G401 (cell line): ENCODE measurements at regions not wholly inside any gene's neighbourhood (a gene's known extent, or its start where the extent isn't known, plus 50 kb on each side); places are given as distances from the start of the nearest gene placed in this dataset.
"Not testable (repeated sequence)": the region's sequence is repeated elsewhere in the genome, so short reads cannot be mapped to it uniquely, and the experiment has no call there.

ENCODE experiments used
- DNase-seq: peaks from one replicate; pipeline ENCODE4 v3.0.0-alpha.2; 2015; ENCODE audit warnings: low spot score
- in situ Hi-C: cut with HindIII; loops from 2 replicates; pipeline ENCODE4 v1.10.0; 2016; ENCODE audit warnings: low sequenced_read_pairs, mixed read lengths

DNA sequence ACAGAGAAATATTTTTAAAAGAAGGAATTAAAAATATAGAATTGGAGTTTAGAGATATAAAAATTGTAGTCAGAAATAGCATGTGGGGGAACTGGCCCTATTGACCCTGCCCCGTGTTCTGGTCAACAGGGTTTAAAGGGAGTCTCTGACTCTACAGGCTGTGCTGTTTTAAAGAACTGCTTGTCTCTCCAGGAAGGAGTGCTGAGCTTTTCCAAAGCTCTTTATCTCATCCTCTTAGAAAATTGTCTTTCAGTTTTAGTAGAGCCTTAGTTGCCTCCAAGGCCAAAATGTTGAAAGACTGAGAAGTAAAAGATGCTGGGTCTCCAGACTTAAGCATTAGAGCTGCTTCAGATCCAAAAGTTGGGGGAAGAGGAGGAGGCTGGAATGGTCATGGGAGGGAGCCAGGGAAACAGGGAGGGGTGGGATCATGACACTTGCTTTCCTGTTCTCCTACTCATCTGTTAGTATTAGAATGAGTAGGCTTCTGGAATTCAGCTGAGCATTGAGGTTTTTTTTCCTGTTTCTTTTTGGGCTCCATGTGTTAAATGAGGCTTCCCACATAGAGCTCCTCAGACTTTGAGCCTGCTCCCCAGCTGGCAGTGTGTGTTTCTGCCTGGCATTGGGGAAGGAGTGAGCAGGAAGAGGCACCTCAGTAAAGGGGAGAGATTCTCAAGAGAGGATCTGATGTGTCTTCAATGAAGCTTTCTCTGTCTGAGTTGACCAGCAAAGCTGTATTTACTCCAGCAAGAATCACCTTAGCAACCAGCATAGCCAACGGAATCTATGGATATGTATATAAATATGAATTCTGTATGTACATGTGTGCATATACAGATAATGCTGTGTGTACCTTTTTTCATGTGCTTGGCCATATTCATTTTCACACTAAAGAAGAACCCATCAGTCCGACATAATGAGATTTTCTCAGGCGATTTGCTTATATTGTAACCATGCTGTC, 186.8 kb upstream of the FBXO11 start:
- DNase-seq: no peak
- in situ Hi-C loops: no loop called here

DNA sequence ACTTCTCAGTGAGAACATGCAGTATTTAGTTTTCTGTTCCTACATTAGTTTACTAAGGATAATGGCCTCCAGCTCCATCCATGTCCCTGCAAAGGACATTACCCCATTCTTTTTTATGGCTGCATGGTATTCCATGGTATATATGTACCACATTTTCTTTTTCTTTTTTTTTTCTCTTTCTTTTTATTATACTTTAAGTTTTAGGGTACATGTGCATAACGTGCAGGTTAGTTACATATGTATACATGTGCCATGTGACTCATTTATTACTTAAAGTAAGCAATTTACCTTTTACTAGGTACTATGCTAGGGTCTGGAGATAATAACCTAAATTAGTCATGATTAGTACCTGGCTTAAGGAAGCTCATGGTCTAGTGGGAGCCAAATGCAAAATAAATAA, 190.5 kb upstream of the FBXO11 start:
- in situ Hi-C loops, DNase-seq: not testable (repeated sequence)

DNA sequence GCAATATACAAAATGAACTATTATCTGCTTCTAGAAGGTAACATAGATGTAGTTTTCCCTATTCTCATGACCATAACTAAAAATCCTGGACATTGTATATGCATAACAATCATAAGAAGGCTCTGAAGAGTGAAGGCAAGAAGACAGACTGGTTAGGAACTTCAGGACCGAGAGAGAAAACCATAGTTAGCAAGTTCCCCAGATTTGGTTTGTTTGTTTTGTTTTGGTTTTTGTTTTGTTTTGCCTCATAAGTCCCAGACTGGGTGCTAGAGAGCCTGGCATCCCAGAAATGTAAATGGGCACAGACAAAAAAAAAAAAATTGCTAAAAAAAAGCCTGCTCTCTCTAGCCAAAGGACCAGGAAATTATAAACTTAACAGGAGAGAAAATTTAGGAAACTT, 192.2 kb upstream of the FBXO11 start:
- DNase-seq: no peak

DNA sequence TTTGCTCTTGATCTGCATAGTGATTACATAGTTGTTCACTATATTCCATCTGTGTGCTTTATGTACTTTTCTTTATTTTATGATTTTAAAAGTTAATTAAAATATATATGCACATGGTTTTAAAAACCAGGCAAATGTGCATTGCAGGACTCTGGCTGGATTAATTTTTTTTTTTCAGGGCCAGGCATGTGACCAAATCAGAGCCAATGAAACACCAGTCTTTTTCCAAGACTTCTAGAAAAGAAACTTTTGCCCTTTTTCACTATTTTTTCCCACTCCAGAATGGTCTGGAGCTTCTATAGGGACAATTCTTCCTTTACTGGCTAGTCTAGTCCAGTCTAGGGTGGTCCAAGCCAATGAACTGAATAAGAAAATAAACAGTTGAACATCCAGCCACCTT, 198.1 kb upstream of the FBXO11 start:
- no peak for DNase-seq
- in situ Hi-C loops: no loop called here

More for the DNA sequence above, 192.2 kb upstream of the FBXO11 start:
- in situ Hi-C loops: no loop called here

DNA sequence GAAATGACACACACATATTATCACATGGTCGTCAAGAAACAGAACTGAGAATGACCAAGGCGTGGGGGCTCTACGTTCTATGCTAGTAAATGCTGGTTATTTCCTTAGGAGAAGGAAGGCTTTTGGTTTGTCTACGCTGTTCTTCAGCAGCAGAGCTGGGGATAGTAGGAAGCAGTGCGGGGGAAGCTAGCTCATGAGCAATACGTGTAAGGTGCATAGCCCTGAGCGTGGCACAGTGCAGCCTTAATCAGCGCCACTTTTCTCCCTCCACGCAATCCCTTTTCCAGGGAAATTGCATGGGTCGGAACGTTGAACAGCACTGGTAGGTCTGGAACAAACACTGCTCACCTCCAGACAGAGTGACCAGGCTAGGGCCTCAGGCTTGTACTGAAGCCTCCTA, 199.6 kb upstream of the FBXO11 start:
- in situ Hi-C loops: no loop called here
- DNase-seq: no peak

DNA sequence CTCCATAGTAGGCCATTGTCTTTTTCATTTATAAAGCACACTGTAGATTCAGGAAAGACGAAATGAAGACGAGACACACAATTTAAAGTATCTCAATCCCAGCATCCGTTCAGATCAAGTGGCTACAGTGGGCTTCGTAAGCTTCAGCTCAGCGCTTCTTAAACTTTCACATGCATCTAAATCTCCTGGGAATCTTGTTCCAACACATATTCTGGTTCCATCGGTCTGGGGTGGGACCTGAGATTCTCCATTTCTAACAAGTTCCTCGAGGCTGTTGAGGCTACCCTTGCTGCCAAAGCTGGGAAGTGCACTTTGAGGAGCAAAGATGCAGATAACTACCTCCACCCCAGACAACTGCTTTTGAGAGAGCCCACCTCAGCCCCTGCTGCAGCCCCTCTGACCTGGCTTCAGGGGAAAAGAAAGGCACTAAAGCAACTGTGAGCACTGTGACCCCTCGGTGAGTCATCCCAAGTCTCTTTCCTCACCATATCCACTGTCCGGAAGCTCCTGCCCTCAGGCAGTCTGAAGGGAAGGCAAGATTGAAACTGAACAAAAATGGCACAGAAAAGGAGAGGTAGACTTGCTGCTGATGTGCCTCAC, 201.1 kb upstream of the FBXO11 start:
- peak; percentile 6 for DNase-seq
- in situ Hi-C loops: no loop called here

DNA sequence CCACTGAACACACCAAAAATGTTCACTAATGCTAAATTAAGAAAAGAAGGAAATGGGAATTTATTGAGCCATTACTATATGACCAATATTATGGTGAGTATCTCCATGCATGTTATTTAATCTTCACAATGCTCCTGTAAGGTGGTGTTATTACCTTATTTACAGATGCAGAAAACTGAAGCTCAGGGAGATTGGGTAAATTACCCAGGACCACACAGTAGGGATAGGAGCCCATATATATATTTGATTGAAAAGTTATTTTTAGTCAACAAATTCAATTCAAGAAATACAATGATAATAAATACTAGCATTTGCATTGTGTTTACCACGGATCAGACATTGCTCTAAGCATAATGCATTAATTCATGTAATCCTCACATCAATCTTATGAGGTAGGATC, 202.2 kb upstream of the FBXO11 start:
- in situ Hi-C loops: no loop called here
- no peak for DNase-seq

DNA sequence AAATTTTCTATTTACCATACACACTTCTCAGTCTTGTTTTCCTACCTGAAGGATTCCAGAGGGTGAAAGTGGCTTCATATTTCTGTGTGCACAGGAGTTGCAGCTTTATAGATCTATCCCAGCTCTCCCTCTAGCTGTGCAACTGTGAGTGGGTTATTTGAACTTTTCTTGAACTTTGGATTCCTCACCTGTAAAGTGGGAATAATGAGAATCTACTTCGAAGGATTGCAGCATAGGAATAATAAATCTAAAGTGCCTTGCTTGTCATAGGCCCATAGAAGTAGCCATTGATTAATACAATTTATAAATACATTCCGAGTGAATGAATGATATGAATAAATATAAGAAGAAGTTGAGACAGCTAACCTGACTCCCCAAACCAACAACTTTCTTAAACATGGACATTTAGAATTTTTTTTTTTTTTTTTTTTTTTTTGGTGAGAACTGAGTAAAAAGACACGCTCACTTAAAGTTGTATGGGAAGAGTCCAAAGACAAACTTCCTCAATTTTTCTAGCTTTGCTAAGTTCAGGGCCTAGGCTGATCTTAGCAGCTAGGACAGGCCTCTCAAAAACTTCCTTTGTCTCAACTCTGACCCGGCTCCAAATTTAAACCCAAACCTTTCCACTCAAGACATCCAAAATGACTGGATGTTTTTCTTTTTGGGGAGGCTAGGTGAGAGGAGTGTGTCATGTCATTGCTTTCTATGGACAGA, 203.3 kb upstream of the FBXO11 start:
- DNase-seq: no peak
- in situ Hi-C loops: no loop called here

DNA sequence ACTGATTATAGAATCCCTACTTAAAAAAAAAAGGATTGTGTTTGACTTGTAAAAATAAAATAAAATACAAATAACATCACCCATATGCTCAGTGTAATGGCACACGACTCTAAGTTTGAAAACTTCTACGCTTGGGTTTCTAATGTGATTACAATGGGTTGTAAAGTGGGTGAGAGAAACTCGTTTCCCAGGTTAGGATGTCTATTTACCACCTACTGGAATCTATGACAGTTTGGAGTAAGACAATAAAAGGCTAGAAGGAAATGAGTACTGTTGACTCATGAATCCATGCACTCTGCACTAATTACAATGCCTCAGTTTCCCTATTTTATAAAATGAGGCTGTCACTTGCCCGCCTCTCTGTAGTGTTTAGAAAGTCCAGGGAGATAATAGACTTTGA, 204.0 kb upstream of the FOXN2 start:
- in situ Hi-C loops: no loop called here

DNA sequence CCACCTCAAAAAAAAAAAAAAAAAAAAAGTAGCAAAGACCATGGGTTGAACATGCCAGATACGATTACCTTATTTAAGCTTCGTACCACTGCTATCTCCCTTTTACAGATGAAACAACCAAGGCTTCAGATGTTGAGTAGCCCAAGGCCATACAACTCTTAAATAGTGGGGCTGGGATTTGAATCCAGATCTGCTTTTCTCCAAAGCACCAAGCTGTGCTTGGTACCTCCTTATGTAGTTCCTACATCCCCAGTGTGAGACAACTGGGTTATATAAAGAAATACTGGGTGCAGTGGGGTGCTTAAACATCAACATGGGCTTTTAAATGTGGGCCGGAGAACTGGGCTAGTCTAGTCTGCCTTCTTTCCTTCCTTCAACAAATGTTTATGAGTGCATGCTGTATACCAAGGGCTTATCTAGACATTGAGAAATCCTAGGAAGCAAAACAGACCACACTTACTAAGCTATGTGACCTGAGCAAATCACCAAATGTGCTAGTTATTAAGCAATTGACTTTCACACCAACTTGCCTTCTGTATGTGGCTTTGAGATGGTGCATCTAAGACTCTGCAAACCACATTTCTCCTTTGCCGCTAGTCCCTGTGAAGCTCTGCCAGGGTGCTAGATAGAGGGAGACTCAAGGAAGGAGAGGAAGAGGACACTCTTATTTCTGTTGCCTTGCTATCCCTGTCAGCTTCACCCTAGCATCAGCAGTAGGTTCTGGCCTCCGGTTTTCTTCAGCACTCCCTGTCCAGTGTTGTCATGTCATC, 201.4 kb upstream of the FOXN2 start:
- in situ Hi-C loops: no loop called here
- DNase-seq: peak; percentile 21

More for the DNA sequence above, 204.0 kb upstream of the FOXN2 start:
- peak; percentile 6 for DNase-seq

DNA sequence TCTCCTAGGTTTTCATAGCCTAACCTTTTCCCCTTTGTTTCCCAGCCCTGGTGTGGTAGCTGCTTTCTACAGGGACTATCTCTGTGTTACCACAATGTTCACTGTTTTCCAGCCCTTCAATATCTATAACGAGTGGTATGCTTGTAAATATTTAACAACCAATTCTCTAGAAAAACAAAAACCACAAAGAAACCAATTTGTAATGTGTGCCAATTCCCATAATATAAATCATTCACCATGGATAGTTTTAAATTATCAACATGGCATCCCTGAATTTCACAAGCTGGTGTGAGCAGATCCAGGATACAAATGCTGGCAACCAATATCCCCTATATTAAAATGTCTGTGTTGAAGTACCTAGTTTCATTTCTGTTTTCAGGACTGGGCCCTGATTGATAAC, 200.7 kb upstream of the FOXN2 start:
- no peak for DNase-seq
- in situ Hi-C loops: no loop called here

DNA sequence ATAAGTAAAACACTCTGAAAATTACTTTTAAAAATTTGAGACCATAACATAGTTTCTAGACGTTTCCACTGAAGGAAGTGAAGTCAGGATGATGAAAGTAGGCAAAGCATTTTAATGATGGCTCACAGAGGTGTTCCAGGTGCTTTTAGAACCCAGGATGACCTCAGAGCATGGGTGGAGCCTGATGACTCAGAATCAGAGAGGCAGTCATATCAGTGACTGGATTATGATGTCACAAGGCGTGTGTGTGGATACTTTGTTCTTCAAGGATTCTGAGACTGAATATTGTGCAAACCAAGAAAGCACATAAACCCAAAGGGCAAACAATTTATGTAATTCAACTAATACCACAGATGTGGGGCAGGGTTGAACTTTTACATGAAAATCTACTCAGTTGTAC, 200.2 kb upstream of the FOXN2 start:
- in situ Hi-C loops: no loop called here
- DNase-seq: no peak

DNA sequence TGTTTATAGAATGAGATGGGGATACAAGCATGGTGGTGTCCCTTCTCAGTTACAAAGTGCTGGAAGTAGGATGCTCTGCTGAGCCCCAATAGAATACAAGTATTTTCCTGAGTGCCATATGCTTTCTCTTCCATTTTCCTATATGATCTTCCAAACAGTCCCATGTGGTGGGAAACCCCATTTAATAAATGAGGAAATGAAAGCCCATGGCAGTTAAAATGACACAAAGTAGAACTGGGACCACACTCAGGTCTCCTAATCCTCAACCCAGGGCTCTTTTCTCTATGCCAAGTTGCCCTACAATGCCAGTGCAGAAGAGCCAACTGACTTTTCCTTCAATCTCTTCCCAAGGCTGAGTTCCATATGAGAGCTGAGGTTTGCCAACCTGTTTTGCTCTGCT, 198.0 kb upstream of the FOXN2 start:
- DNase-seq: no peak
- in situ Hi-C loops: no loop called here

DNA sequence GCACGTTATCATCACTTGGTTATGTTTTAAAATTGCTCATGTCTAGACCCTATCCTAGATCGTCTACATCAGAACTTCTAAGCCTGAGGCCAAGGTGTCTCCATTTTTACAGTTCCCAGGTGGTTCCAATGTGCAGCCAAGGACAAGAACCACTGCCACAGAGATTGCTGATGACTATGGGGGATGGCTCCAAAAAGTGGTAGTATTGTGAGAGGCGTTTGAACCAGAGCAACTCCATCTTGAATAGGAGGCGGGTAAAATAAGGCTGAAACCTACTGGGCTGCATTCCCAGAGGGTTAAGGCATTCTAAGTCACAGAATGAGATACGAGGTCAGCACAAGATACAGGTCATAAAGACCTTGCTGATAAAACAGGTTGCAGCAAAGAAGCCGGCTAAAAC, 195.6 kb upstream of the FOXN2 start:
- in situ Hi-C loops: no loop called here
- no peak for DNase-seq

DNA sequence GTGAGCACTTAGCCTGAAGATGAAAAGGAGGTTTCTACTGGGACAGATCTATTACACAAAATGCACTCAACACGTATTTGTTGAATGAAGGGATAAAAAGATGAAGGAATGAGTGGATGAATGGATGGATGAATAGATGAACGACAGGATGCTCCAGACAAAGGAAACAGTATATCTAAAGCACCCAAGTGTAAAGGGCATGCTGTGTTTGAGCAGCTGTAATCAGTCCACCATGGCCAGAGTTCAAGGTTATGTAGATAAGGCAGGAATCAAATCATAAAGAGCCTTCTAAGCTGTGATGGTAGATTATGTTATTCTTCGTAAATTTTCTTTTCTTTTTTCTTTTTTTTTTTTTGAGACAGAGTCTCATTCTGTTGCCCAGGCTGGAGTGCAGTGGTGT, 194.4 kb upstream of the FOXN2 start:
- no peak for DNase-seq

DNA sequence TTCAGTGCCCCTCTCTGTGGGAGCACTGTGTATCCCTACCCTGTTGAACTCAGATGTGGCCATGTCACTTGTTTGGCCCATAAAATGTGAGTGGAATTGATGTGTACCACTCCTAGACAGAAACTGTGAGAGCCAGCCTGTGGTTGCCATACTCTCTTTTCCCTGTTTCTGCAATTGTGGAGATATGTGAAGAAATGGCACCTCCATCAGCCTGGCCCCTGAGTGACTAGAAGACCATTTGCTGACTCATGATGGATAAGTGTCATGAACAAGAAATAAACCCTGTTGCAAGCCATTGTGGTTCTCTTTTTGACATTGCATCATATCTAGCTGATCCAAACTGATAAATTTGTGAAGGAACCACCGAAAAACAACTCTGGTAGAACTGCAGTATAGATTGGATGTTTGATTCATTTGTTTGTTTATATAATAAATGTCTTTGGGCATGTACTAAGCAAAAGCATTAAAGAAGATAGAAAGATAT, 193.7 kb upstream of the FOXN2 start:
- DNase-seq: no peak

More for the DNA sequence above, 194.4 kb upstream of the FOXN2 start:
- in situ Hi-C loops: no loop called here

DNA sequence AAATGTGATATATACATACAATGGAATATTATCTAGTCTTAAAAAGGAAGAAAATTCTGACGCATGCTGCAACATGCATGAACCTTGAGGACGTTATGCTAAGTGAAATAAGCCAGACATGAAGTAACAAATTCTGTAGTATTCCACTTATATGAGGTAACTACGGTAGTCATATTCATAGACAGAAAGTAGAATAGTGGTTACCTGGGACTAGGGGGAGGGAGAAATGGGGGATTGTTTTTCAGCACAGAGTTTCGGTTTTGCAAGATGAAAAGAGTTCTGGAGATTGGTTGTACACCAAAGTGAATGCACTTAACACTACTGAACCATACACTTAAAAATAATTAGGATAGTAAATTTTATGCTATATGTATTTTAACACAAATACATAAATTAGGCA, 192.3 kb upstream of the FOXN2 start:
- in situ Hi-C loops: no loop called here

More for the DNA sequence above, 193.7 kb upstream of the FOXN2 start:
- in situ Hi-C loops: no loop called here

DNA sequence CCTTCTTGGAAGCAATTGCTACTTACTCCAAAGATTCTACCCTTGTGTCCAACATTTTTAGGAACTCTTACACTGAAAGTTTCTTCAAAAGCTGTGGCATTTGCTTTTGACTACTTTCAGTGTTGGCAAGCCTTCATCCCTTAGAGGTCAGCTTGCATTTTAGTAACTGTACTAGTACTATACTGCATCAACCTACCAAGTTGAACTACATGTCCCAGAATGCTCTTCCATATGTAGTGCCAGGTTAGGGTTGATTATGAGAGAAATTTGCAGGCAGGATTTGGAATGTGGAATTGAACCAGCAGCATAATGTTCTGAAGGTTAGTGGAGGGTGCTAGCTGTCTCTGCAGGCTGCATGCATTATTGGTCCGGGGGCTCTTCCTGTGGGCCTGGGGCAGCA, 189.9 kb upstream of the FOXN2 start:
- in situ Hi-C loops: no loop called here
- no peak for DNase-seq

More for the DNA sequence above, 192.3 kb upstream of the FOXN2 start:
- DNase-seq: no peak

DNA sequence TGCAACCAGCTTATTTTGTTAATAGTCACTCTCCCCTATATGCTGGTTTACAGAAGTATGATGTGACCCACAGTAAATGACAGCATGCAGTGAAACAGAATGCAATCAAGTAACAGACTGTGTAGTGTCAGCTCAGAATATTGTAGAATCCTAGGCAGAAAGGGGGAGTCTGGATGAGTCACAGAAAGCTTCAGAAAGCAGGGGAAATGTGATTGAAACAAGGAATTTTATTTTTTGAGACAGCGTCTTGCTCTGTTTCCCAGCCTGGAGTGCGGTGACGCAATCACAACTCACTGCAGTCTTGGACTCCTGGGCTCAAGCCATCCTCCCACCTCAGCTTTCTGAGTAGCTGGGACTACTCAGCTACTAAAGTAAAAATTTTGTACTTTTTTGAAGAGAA, 188.3 kb upstream of the FOXN2 start:
- DNase-seq: no peak
- in situ Hi-C loops: no loop called here
